T47D (cell line): ENCODE measurements at regions not wholly inside any gene's neighbourhood (a gene's known extent, or its start where the extent isn't known, plus 50 kb on each side); places are given as distances from the start of the nearest gene placed in this dataset.

Experiments used
- DNase-seq, 2 experiments: peaks; one replicate each; pipeline versions ENCODE4 v3.0.0 to v3.0.0-alpha.2; 2011 to 2012; ENCODE audit warnings: low read depth in 1 of 2, low spot score in 1 of 2
- JUND ChIP-seq: IDR thresholded peaks from 2 replicates; pipeline ENCODE4 v1.6.1; 2012; ENCODE audit warnings: low read depth
- in situ Hi-C: cut with HindIII; loops from 2 replicates; pipeline ENCODE4 v1.10.0; 2016; ENCODE audit warnings: low sequenced_read_pairs, low pct_unique_long_range_greater_than_20kb

DNA sequence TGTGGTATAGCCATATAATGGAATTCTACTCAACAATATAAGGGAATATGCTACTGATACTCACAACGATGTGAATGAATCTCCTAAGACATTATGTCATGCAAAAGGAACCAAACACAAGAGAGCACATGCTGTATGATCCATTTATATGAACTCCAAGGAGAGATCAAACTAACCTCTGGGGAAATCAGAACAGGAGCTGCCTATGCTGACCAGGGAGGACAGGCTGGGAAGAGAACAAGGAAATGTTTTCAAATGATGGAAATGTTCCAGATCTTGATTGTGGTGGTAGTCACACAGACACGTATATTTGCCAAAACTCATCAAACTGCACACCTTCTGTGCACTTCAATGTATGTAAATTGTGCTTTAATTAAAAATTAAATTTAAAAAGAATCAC is 175.3 kb downstream of the BCOR start:
- in situ Hi-C loops = no loop called here
- peak in 1 of 2 experiments; percentile 48 for DNase-seq
- TF ChIP-seq JUND = no peak

DNA sequence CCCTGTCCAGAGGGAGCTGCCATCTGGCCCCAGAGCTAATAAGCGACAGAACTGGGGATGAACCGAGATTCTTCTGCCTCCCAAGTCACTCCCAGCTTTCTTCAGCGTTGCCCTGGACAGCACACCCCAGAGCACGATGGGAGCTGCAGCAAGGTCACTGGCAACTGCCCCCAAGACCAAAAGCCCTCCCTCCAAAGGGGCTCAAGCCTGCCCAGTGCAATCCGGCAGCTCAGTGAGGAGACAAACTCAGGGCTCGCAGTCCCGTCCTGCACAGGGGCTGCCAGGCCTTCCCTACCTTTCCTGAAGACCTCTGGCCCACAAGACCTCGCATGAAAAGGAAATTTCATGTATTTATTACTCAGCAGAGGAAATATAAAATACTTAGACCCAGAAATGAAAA is 174.8 kb downstream of the BCOR start:
- no peak for TF ChIP-seq JUND
- in situ Hi-C loops = no loop called here
- DNase-seq = no peak

DNA sequence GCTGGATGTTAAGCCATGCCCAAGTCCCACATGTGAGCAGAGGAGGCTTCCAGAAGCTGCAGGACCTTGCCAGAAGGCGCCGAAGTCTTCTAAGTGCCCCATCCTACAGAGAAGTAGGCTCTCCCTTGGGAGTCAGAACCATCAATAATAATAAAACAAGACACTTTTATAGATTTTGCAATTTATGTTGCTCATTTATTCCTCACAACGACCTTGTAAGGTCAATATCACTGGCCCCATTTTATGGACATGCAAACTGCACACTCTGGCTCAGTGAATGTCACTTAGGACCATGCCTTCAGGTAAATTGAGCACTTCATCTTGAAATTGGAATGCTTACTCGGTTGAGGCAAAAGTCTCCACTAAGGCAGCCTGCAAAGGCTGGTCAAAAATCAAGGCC is 170.4 kb downstream of the BCOR start:
- TF ChIP-seq JUND = no peak
- in situ Hi-C loops = no loop called here
- DNase-seq = no peak

DNA sequence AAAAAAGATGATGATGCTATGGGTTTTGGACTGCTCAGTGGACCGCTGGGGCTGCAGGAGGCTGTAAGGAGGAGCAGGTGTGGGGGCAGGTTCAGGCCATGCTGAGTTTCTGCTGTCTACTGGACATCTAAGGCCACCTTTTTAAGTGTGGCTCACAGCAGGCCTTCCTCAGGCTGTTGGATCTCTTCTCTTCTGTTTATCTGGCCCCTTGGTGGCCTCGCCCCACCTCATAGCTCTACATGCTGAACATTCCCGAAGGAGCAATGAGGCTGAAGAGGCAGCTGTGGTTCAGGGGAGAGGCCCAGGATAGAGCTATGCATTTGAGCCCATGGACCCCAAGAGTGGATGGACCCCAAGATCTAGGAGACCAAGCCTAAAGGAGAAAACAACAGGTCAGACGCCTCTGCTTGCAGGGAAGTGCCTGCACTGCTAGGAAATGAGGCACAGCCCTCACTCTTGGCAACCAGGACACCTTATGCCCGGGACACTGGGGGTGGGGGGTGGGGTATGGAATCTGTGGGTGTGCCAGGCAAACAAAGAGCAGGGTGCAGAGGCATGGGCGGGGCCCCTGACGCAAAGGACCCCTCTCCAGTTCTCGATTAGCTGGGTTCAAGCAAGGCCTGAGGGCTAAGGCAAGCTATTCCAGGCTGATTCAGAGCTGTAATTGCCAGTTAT is 168.9 kb downstream of the BCOR start:
- DNase-seq = no peak
- in situ Hi-C loops = no loop called here

DNA sequence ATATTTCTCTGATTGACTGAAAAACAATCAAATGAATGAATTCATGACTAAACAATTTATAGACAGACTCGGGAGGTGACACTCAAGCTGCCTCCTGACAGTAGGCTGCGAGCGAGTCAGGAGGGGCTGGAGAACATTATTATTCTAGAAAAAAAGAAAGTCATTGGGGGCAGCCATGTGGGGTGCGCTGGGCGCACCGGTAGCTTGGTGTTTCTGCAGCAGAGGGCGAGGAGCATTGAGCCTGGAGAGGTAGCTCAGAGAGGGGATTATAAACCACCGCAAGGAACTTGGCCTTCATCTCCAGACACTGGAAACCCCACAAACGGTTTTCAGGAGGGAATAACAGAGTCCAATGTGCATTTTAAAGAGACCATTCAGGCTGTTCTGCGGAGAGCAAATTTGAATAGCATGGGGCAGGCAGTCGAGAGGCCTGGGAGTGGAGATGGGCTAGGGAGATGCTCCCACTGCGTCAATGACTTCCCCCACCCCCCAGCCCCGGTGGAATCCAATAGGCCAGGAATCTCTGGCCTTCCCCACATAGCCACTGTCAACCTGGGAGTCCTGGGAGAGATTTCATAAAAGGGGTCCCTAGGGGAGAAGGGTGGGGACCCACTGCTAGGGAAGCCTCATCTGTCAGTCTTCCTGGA is 168.3 kb downstream of the BCOR start:
- TF ChIP-seq JUND = no peak
- no peak for DNase-seq
- in situ Hi-C loops = no loop called here

More for the DNA sequence above, 168.9 kb downstream of the BCOR start:
- no peak for TF ChIP-seq JUND

DNA sequence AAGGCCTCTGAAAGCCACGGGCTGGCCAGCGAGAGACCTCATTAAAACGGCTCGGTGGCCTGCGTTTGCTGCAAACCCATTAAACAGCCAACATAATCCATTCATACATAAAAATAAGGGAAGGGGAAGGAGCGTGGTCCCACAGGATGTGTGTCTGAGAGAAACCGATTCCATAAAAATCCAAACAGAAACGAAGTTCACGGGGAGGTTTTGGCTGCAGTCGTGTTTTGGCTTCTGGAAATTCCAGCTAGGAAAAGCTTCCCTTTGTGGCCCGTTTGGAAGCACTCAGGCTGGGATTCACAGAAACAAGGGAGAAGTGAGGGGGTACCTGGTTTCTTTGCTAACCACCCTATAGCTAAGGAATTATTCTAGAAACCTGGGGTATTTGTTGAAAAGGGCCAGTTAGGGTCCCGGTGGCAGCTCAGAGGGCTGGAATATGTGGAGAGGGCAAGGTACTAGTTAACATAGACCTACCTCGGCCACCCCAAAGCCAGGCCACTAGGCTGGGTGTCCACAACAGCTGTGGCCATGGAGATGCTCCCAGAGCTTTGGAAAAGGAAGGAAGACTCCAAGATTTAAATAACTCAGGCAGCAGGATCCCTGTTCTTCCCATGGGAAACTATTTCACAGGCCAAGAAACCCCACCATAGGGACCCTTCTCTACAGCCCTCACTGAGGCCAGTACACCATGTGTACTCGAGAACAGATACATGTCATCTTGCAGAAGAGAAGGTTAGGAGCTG is 166.8 kb downstream of the BCOR start:
- no peak for TF ChIP-seq JUND
- in situ Hi-C loops = no loop called here

DNA sequence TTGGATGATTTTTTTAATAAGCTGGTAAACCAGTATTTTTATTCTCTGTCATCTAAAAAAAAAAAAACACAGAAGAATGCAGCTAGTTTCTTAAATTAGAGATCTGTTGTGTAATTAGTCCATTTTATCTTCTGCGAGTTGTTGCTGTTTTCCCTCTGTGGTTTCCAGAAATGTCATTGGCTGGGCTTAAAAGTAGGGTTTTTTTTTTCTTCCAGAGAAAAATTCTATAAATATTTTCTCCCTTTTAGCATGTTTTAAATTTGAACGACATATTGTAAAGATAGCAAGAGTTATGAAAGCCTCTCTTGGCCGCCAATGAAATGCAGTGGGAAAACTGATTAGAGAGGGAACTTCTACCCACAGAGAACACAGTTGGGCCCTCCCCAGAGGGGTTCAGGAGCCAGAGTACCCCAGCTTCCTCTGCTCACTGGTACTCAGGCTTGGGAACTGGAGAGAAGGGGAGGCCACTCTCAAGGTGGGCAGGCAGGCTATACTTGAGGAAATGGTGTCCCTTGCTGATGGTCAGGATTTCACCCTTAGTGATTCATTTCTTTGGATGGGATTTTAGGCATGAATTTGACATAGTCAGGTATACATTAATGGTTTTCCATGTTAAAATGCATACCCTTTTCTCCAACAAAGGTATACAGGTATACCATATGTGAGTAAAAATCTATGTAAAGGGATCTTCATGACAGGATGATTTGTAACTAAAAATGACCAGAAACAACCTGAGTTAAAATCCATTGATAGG is 166.1 kb downstream of the BCOR start:
- in situ Hi-C loops = no loop called here
- no peak for DNase-seq
- TF ChIP-seq JUND = no peak

More for the DNA sequence above, 166.8 kb downstream of the BCOR start:
- DNase-seq = no peak

DNA sequence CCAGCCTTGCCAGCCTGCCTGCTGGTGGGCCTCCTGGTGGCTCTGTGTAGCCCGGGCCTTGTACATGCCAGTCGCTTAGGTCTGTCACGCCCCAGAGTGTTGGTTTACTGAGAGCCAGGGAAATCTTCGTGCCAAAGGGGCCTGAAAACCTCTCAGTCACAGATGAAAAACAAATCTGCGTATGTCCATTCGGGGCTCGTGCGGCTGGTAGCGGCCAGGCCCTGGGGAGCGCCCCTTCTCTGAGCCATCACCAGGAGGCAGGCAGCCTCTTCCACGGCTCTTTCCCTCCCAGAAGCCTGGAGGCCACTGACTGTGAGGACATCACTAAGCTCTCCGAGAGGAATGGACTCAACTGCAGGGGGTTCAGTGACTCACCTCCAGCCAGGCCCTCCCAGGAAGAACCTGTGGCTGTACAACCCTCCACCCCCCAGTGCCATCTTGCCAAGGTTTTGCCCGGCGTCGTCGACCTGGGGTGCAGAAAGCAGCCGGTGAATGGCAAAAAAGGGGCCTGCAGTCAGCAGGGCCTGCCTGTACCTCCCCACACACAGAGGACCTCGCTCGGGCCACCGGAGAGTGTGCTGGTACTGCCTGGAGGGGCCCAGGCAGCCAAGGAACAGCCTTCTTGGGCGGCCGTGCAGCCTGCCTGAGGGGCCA is 162.2 kb downstream of the BCOR start:
- no peak for TF ChIP-seq JUND
- no peak for DNase-seq
- in situ Hi-C loops = no loop called here

DNA sequence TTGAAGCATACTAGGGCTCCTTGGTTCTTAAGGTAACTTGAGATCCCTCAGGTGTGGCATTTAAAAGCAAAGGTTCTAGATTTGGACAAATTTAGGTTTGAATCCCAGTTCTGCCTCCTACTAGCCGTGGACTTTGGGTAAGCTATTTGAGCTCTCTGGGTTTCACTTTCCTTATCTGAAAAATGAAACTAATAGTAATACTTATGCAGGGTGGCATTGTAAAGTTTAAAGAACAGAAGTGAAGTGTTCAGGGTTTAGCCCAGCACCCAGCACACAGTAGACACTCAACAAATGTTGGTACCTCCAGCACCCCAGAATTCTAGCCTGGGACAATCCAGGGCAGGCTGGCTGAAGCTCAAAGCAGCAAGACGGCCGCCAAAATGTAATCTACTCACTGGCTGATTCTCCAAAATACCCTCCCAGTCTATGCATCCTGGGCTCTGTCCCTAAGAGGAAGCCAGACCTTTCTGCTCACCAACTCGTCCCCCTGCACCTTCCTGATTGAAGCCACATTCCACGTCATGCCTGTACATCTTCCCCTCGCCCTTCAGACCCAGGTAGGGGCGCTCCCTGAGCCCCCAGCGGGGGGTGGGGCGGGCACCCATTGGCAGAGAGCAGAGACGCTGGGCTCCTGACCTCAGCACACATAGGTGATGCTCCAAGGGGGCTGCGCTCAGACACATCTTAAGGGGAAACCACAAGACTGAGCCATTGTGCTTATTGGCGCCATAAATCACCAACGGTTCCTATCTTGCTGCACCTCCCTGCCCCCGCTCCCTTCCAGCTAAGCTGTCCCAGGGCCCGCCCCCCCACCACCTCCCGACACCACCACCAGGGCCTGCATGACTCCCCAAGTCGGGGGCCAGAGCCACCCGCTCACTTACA is 160.6 kb downstream of the BCOR start:
- DNase-seq = no peak
- in situ Hi-C loops = no loop called here
- no peak for TF ChIP-seq JUND

DNA sequence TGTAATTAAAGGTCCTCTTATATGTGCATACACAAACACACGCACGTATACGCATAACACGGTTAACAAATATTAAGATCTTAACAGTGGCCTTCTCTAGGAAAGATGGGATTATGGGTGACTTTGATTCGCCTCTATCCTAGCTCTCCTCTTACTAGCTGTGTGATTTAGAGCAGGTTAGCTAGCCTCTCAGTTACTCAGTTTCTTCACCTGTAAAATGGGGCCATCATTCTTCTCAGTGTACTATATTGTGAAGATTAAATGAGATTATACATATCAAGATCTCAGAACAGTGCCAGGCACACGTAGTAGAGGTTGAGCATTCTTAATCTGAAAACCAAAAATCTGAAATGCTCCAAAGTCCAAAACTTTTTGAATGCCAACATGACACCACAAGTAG is 159.3 kb downstream of the BCOR start:
- no peak for TF ChIP-seq JUND
- DNase-seq = no peak
- in situ Hi-C loops = no loop called here

DNA sequence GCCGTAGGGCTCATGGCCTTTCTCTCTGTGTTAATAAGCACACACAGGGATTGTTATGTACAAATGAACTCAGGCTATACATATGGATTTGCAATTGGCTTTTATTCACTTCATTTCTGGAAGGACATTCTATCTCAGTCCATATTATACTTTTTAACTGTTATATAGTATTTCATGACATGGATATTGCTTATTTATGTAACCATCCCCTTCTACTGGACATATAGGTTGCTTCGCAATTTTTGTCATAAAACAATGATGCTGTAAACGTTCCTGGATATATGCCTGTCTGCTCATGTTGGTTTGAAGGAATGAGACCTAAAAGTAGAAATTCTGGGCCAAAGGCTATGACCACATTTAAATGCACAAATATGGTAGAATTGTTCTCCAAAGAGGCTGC is 158.1 kb downstream of the BCOR start:
- DNase-seq = no peak
- TF ChIP-seq JUND = no peak
- in situ Hi-C loops = no loop called here
